ENCODE measurements at regions not wholly inside any gene's neighbourhood (a gene's known extent, or its start where the extent isn't known, plus 50 kb on each side); places are given as distances from the start of the nearest gene placed in this dataset.

GRCh38 chr14:51546099-51546498 lies 105.6 kb upstream of the FRMD6 start:
- TF ChIP-seq CTCF (IDR thresholded peaks at IDR 0.05; ENCODE audit: low read depth, low read length, poor library complexity, severe bottlenecking) (no peak), EZH2phosphoT487 (IDR thresholded peaks at IDR 0.05; ENCODE audit: borderline replicate concordance, low read length) (no peak)

Data from DOHH2 (cell line).